T1000 (cell line): ENCODE measurements at regions not wholly inside any gene's neighbourhood (a gene's known extent, or its start where the extent isn't known, plus 50 kb on each side); places are given as distances from the start of the nearest gene placed in this dataset.
"Not testable (repeated sequence)": the region's sequence is repeated elsewhere in the genome, so short reads cannot be mapped to it uniquely, and the experiment has no call there.

Experiments
- DNase-seq: peaks from one replicate; lab custom pipeline; 2025; ENCODE audit warnings: mixed read lengths; lab: John Stamatoyannopoulos, UW

DNA sequence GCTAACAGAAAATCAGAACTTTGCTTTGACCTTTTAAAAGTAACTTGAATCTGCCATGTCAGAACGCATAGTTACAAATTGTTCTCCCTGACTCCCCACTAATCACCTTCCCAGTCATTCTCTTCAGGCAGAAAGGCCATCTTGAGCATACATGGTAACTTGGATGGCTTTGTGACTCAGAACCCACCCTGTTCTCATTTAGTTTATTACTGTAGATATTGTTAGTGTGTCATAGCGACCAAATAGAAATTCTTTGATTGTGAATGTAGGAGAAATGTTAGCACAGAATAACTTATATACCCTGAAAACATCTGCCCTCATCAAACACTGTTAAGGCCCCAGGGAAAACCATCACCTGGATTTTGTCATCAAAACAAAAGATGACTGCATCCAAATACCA is 382.0 kb downstream of the MAGEB5 start:
- no peak for DNase-seq

GRCh38 chrX:26590849-26591248 is 374.9 kb downstream of the MAGEB5 start:
- no peak for DNase-seq

GRCh38 chrX:26586570-26586969 is 370.6 kb downstream of the MAGEB5 start:
- no peak for DNase-seq

GRCh38 chrX:26581091-26581490 is 365.1 kb downstream of the MAGEB5 start:
- no peak for DNase-seq

DNA sequence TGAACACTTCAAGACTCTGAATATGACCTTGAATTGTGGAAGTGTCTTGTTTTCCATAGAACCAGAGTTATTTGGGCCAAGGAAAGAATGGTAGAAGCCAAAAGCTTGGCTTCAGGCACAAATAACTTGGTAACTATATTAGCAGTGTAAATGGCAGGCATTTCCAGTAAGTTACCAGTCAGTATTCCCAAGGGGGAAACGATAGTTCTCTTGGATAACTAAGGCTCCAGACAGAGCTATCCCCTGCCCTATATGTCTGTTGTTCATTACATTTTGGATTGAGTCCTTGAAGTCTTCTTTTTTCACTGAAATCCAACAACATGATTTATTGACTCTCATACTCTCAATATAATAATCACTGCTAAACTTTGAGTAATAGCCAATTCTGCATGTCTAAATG is 364.1 kb downstream of the MAGEB5 start:
- DNase-seq: no peak

- DNase-seq: no peak
Measured at GRCh38 chrX:26574234-26574633, 358.3 kb downstream of the MAGEB5 start.

DNA sequence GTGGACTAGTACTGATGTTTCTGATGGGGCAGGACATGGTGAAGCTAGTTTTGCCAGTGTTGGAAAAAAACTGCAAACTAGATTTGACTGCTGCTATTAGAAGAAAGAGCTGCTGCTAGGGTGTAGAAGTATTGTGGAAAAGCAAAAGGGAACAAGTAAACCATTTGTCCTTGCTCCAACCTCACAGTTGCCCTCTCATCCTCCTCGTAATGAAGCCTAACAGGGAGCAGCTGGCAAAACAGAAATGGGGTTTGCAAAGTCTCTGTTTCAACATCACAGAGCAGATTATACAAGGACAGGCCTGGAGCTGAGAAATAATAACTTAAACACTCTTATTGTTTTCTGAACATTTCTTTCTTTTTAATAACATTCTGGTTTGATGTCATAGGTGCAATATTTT is 346.2 kb downstream of the MAGEB5 start:
- no peak for DNase-seq

- DNase-seq: no peak
Measured at GRCh38 chrX:26559855-26560254, 343.9 kb downstream of the MAGEB5 start.

- DNase-seq: no peak
Measured at GRCh38 chrX:26558719-26559386, 342.9 kb downstream of the MAGEB5 start.

DNA sequence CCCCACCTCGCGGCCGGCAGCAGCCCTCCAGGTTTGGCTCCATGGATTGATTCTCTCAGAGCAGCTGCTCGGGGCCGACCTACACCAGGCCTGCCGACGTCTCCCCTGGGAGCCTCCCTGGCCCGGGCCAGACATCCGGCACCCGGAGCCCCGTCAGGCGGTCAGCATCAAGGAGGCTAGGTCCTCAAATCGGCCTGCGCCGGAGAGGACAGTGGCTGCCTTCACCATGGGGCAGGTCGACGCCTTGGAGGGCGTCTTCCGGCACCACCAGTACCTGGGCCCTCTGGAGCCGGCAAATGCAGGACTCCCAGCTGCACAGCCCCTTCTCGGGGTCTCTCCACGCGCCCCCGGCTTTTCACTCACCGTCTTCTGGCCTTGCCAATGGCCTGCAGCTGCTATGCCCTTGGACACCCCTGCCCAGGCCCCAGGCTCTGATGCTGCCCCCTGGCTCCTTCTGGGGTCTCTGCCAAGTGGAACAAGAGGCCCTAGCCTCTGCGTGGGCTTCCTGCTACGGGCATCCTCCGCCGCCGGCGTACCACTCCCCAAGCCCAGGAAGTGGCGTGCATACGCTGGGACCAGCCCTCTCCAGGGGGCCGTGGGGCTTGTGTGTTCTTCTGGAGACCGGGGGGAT is 341.8 kb downstream of the MAGEB5 start:
- DNase-seq: no peak

- not testable (repeated sequence) for DNase-seq
Measured at GRCh38 chrX:26525768-26526167, 309.8 kb downstream of the MAGEB5 start.

GRCh38 chrX:26522501-26522900 is 306.5 kb downstream of the MAGEB5 start:
- no peak for DNase-seq

GRCh38 chrX:26511589-26512363 is 295.8 kb downstream of the MAGEB5 start:
- no peak for DNase-seq

- no peak for DNase-seq
Measured at GRCh38 chrX:26470941-26471340, 255.0 kb downstream of the MAGEB5 start.

- DNase-seq: no peak
Measured at GRCh38 chrX:26466387-26466786, 250.4 kb downstream of the MAGEB5 start.

GRCh38 chrX:26445288-26445687 is 229.3 kb downstream of the MAGEB5 start:
- no peak for DNase-seq

- not testable (repeated sequence) for DNase-seq
Measured at GRCh38 chrX:26444417-26444816, 228.4 kb downstream of the MAGEB5 start.

DNA sequence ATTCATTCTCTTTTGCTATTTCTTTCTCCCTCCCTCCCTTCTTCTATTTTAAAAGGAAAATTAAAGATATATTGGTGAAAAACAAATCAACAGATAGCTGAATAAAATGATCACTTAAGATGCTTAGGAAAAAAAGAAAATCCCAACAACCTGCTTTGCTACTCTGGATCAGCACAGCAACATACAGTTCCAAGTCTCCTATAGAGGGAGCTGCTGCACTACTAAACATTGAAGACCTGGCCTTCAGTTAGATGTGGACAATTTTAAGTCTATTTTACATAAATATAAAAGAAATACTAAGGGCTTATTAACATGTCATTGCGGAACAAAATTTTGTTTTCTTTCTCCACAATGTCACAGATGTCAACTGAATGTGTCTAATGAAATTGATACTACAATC is 226.4 kb downstream of the MAGEB5 start:
- no peak for DNase-seq

- no peak for DNase-seq
Measured at GRCh38 chrX:26414534-26414933, 198.6 kb downstream of the MAGEB5 start.

GRCh38 chrX:26411045-26411444 is 195.1 kb downstream of the MAGEB5 start:
- DNase-seq: no peak

GRCh38 chrX:26409636-26410035 is 193.7 kb downstream of the MAGEB5 start:
- no peak for DNase-seq

DNA sequence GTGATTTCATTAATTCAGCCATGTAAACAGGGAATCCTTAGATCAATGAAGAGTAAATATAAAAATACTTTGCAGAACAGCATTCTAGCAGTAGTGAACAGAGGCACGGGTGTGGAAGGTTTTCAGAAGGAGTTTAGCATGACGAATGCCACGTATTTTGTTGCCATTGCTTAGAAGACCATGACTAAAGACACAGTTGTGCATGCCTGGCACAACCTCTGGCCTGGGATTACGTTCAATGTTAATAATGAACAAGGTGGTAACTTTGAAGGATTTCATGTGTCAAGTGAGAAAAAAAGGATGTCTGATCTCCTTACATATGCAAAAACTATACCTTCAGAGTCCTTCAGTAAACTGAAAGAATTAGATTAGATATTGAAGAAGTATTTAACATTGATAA is 171.9 kb downstream of the MAGEB5 start:
- DNase-seq: no peak

DNA sequence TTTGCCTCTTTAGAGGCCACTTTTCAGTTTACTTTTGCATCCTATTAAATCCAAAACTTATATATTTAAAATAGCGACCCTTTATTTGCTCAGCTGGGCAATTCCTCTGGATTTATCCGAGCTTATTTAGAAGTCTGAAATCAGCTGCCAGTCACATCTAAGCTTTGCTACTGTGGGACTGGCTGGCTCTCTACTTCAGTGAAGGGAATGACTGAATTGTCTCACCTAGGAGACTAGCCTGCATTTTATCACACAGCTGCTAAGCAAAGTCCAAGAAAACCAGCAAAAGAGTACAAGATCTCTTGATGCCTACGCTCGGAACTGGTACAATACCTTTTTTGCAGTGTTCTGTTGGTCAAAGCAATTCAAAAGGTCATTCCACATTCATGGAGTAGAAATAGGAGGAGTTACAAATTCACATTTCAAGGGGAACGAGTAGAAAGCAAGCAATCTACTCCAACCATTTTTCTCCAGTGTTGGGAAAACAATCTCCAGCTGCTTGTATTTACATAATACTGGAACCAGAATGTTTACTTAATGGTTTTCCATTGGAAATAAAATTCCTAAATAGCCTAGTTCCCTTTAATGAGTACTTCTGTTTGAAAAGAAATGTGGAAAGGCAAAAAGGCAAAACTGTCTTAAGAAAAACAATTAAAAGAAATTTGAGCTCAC is 160.2 kb downstream of the MAGEB5 start:
- DNase-seq: no peak
